ENCODE measurements at regions not wholly inside any gene's neighbourhood (a gene's known extent, or its start where the extent isn't known, plus 50 kb on each side); places are given as distances from the start of the nearest gene placed in this dataset.

GRCh38 chr1:93749487-93749886 is 67.8 kb upstream of the BCAR3 start:
- TF ChIP-seq CTCF (IDR thresholded peaks at IDR 0.05; ENCODE audit: low read depth, low read length): no peak
- Histone ChIP-seq H3K4me3 (ENCODE audit: low read depth, low read length) (no peak overlapping the region), H3K9me3 (ENCODE audit: control insufficient read depth, insufficient read depth, low read length) (peaks cover 4% of the 10 kb centered on the region; the same call in 1 of the 2 replicates), H3K27me3 (ENCODE audit: control insufficient read depth, insufficient read depth, low read length) (no peaks in the 10 kb centered on the region), H3K27ac (ENCODE audit: low read depth, low read length) (no peak overlapping the region)
- DNase-seq (ENCODE audit: low read depth, low spot score): no peak
- CTCF ChIA-PET: interaction anchor here (1.2 to 2.5 kb wide), 3 partner anchors 11 to 48 kb away, joined by 3 to 10 read pairs (median 3); no protein-coding TSS in a partner anchor
- POLR2A ChIA-PET: no interaction called here

- Histone ChIP-seq H3K27me3 (ENCODE audit: control insufficient read depth, insufficient read depth, low read length) (no peaks in the 10 kb centered on the region), H3K9me3 (ENCODE audit: control insufficient read depth, insufficient read depth, low read length) (peaks cover 4% of the 10 kb centered on the region; the same call in 1 of the 2 replicates), H3K4me3 (ENCODE audit: low read depth, low read length) (no peak overlapping the region), H3K27ac (ENCODE audit: low read depth, low read length) (no peak overlapping the region)
- ChIA-PET CTCF (no interaction called here), POLR2A (no interaction called here)
- TF ChIP-seq CTCF (IDR thresholded peaks at IDR 0.05; ENCODE audit: low read depth, low read length): no peak
- DNase-seq (ENCODE audit: low read depth, low spot score): no peak
These were observed 64.6 kb upstream of the BCAR3 start for GRCh38 chr1:93746021-93746812.

GRCh38 chr1:93744299-93744988 is 62.8 kb upstream of the BCAR3 start:
- no peak for DNase-seq (ENCODE audit: low read depth, low spot score)
- no peak for TF ChIP-seq CTCF (IDR thresholded peaks at IDR 0.05; ENCODE audit: low read depth, low read length)
- Histone ChIP-seq H3K27me3 (ENCODE audit: control insufficient read depth, insufficient read depth, low read length) (no peaks in the 10 kb centered on the region), H3K27ac (ENCODE audit: low read depth, low read length) (no peak overlapping the region), H3K9me3 (ENCODE audit: control insufficient read depth, insufficient read depth, low read length) (peaks cover 4% of the 10 kb centered on the region; the same call in 1 of the 2 replicates), H3K4me3 (ENCODE audit: low read depth, low read length) (no peak overlapping the region)
- ChIA-PET POLR2A (no interaction called here), CTCF (interaction anchor here (1.0 to 1.7 kb wide), 3 partner anchors 9 to 69 kb away, joined by 3 to 5 read pairs (median 3); no protein-coding TSS in a partner anchor)

GRCh38 chr1:93743465-93743864 is 61.8 kb upstream of the BCAR3 start:
- DNase-seq (ENCODE audit: low read depth, low spot score): no peak
- peaks cover 4% of the 10 kb centered on the region; the same call in 1 of the 2 replicates for H3K9me3 ChIP-seq (ENCODE audit: control insufficient read depth, insufficient read depth, low read length)
- no peak overlapping the region for H3K27ac ChIP-seq (ENCODE audit: low read depth, low read length)
- no peak for TF ChIP-seq CTCF (IDR thresholded peaks at IDR 0.05; ENCODE audit: low read depth, low read length)
- ChIA-PET POLR2A (no interaction called here), CTCF (interaction anchor here (0.7 to 1.7 kb wide), 2 partner anchors 8 to 114 kb away, joined by 3 to 5 read pairs; no protein-coding TSS in a partner anchor)
- H3K4me3 ChIP-seq (ENCODE audit: low read depth, low read length): no peak overlapping the region
- no peaks in the 10 kb centered on the region for H3K27me3 ChIP-seq (ENCODE audit: control insufficient read depth, insufficient read depth, low read length)

GRCh38 chr1:93740601-93741031 is 59.0 kb upstream of the BCAR3 start:
- no peaks in the 10 kb centered on the region for H3K9me3 ChIP-seq (ENCODE audit: control insufficient read depth, insufficient read depth, low read length)
- DNase-seq (ENCODE audit: low read depth, low spot score): no peak
- peak overlapping the region; percentile 31 for H3K27ac ChIP-seq (ENCODE audit: low read depth, low read length)
- ChIA-PET POLR2A (interaction anchor here (0.6 to 1.2 kb wide), 2 partner anchors 28 to 58 kb away, joined by 3 to 5 read pairs; no protein-coding TSS in a partner anchor), CTCF (no interaction called here)
- H3K27me3 ChIP-seq (ENCODE audit: control insufficient read depth, insufficient read depth, low read length): no peaks in the 10 kb centered on the region
- TF ChIP-seq CTCF (IDR thresholded peaks at IDR 0.05; ENCODE audit: low read depth, low read length): no peak
- H3K4me3 ChIP-seq (ENCODE audit: low read depth, low read length): no peak overlapping the region

All from AG04450 (cell line).